Endothelial cell (in vitro differentiated cells): ENCODE measurements at regions not wholly inside any gene's neighbourhood (a gene's known extent, or its start where the extent isn't known, plus 50 kb on each side); places are given as distances from the start of the nearest gene placed in this dataset.

Source experiments
- DNase-seq: peaks from one replicate; pipeline ENCODE4 v3.0.0; 2021; ENCODE audit warnings: low spot score
- H3K27ac Mint-ChIP-seq: one replicate; pipeline ENCODE4 v1.8.0; 2021; ENCODE audit warnings: mixed read lengths, inconsistent platforms; ENCODE audit not compliant: unreplicated experiment
- H3K27me3 Mint-ChIP-seq: one replicate; pipeline ENCODE4 v1.8.0; 2021; ENCODE audit warnings: mild to moderate bottlenecking, moderate library complexity, mixed read lengths, inconsistent platforms; ENCODE audit not compliant: unreplicated experiment
- H3K36me3 Mint-ChIP-seq: one replicate; pipeline ENCODE4 v1.8.0; 2021; ENCODE audit warnings: mild to moderate bottlenecking, low read depth, mixed read lengths, inconsistent platforms; ENCODE audit not compliant: unreplicated experiment
- H3K4me1 Mint-ChIP-seq: one replicate; pipeline ENCODE4 v1.8.0; 2021; ENCODE audit warnings: mild to moderate bottlenecking, mixed read lengths, inconsistent platforms; ENCODE audit not compliant: unreplicated experiment
- H3K4me3 Mint-ChIP-seq: one replicate; pipeline ENCODE4 v1.8.0; 2021; ENCODE audit warnings: mild to moderate bottlenecking, mixed read lengths, inconsistent platforms; ENCODE audit not compliant: unreplicated experiment
- H3K9me3 Mint-ChIP-seq: one replicate; pipeline ENCODE4 v1.8.0; 2021; ENCODE audit warnings: mixed read lengths, inconsistent platforms; ENCODE audit not compliant: unreplicated experiment
- TF ChIP-seq, protein P1 (sequence below): fragments of 200-600 bp; sonication (generic); IDR thresholded peaks from one replicate; pipeline ENCODE4 v1.5.0; 2021; ENCODE audit warnings: antibody characterized with exemption; ENCODE audit not compliant: unreplicated experiment

DNA sequence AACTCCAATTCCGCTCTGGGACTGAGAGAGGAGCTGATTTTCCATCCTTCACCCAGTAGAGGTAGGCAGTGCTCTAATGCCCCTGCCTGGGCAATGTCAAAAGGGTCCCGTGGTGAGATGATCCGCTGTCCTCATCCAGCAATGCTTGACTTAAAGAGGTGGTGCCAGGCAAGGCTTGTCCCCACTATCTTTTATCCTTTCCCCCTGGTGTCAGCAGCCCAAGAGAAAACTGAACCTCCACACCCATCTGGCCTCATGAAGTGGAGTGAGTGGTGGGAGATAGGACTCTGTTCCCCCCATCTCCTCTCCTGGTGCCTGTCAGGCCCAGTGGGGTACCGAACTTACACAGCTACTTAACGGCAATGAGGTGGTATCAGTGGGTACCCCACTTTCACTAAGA, 107.1 kb downstream of the ABHD5 start:
- H3K9me3 Mint-ChIP-seq = no peaks in the 10 kb centered on the region
- TF ChIP-seq, protein P1, sequence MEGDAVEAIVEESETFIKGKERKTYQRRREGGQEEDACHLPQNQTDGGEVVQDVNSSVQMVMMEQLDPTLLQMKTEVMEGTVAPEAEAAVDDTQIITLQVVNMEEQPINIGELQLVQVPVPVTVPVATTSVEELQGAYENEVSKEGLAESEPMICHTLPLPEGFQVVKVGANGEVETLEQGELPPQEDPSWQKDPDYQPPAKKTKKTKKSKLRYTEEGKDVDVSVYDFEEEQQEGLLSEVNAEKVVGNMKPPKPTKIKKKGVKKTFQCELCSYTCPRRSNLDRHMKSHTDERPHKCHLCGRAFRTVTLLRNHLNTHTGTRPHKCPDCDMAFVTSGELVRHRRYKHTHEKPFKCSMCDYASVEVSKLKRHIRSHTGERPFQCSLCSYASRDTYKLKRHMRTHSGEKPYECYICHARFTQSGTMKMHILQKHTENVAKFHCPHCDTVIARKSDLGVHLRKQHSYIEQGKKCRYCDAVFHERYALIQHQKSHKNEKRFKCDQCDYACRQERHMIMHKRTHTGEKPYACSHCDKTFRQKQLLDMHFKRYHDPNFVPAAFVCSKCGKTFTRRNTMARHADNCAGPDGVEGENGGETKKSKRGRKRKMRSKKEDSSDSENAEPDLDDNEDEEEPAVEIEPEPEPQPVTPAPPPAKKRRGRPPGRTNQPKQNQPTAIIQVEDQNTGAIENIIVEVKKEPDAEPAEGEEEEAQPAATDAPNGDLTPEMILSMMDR = no peak
- no peak overlapping the region for H3K27ac Mint-ChIP-seq
- no peaks in the 10 kb centered on the region for H3K4me1 Mint-ChIP-seq
- H3K27me3 Mint-ChIP-seq = peaks cover 3% of the 10 kb centered on the region
- no peak for DNase-seq
- no peak overlapping the region for H3K4me3 Mint-ChIP-seq
- no peaks in the 10 kb centered on the region for H3K36me3 Mint-ChIP-seq

GRCh38 chr3:43810797-43811196, 120.1 kb downstream of the ABHD5 start:
- Mint-ChIP-seq H3K9me3 (no peaks in the 10 kb centered on the region), H3K36me3 (no peaks in the 10 kb centered on the region), H3K4me3 (no peak overlapping the region), H3K4me1 (peaks cover 2% of the 10 kb centered on the region), H3K27ac (no peak overlapping the region), H3K27me3 (no peaks in the 10 kb centered on the region)
- DNase-seq = no peak
- TF ChIP-seq, protein P1 = no peak

DNA sequence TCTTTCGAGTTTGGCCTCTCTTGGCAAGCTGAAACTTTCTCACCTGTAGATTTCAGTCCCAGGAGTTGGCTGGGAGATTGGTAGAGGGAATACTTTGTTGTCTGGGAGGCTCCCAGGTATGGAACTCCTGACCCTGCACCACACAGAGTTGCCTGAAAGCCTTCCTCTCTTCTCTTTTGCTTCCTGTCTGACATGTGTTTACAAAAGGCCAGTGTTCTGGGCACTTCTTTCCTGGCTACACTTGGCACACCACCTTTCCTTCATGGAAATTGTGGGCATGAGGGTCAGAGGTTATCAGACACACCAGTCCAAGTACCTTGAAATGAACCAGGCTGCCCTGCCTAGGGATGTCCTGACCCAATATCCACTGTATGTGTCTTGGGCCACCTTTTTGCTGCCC, 123.7 kb downstream of the ABHD5 start:
- H3K27me3 Mint-ChIP-seq = no peaks in the 10 kb centered on the region
- H3K36me3 Mint-ChIP-seq = no peaks in the 10 kb centered on the region
- no peak overlapping the region for H3K4me3 Mint-ChIP-seq
- TF ChIP-seq, protein P1 = no peak
- no peak for DNase-seq
- peaks cover 2% of the 10 kb centered on the region for H3K4me1 Mint-ChIP-seq
- no peaks in the 10 kb centered on the region for H3K9me3 Mint-ChIP-seq
- H3K27ac Mint-ChIP-seq = no peak overlapping the region

- DNase-seq = no peak
- Mint-ChIP-seq H3K27ac (no peak overlapping the region), H3K4me3 (no peak overlapping the region), H3K9me3 (no peaks in the 10 kb centered on the region), H3K4me1 (peaks cover 2% of the 10 kb centered on the region), H3K27me3 (no peaks in the 10 kb centered on the region), H3K36me3 (no peaks in the 10 kb centered on the region)
- TF ChIP-seq, protein P1 = no peak
Measured at GRCh38 chr3:43816372-43816771, 125.6 kb downstream of the ABHD5 start.

- TF ChIP-seq, protein P1 = no peak
- H3K27me3 Mint-ChIP-seq = no peaks in the 10 kb centered on the region
- no peak overlapping the region for H3K27ac Mint-ChIP-seq
- H3K4me1 Mint-ChIP-seq = peaks cover 2% of the 10 kb centered on the region
- no peak for DNase-seq
- no peak overlapping the region for H3K4me3 Mint-ChIP-seq
- H3K9me3 Mint-ChIP-seq = no peaks in the 10 kb centered on the region
- H3K36me3 Mint-ChIP-seq = no peaks in the 10 kb centered on the region
Measured at GRCh38 chr3:43817064-43817463, 126.3 kb downstream of the ABHD5 start.
